ENCODE measurements at regions not wholly inside any gene's neighbourhood (a gene's known extent, or its start where the extent isn't known, plus 50 kb on each side); places are given as distances from the start of the nearest gene placed in this dataset.

DNA sequence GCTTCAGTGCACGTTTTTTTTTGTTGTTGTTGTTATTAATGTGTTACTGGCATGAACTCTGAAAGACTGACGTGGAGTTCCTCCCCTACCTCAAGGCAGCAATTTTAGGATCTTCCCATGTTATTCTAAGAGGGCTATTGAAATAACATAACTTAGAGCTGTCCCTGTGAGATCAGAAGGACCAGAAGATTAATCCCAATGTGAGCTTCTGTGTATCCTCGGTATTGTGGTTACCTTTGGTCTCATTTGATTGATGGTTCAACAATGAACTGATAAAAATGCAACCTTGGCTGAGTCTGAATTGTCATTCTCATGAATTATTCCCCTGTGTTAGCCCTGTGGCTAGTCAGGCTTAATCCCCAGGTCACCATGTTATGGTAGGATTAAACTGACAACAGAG lies 394.1 kb downstream of the TRIB2 start:
- Mint-ChIP-seq H3K4me1 (ENCODE audit: unreplicated experiment) (peaks cover 23% of the 10 kb centered on the region), H3K27ac (ENCODE audit: unreplicated experiment) (no peak overlapping the region), H3K36me3 (ENCODE audit: low read depth, unreplicated experiment) (no peaks in the 10 kb centered on the region), H3K4me3 (ENCODE audit: unreplicated experiment) (no peak overlapping the region), H3K27me3 (ENCODE audit: unreplicated experiment) (no peaks in the 10 kb centered on the region), H3K9me3 (ENCODE audit: unreplicated experiment) (no peaks in the 10 kb centered on the region)
- DNase-seq (ENCODE audit: low spot score): no peak
- TF ChIP-seq CTCF (IDR thresholded peaks at IDR 0.05; ENCODE audit: unreplicated experiment): no peak

- H3K27ac Mint-ChIP-seq (ENCODE audit: unreplicated experiment): no peak overlapping the region
- H3K4me3 Mint-ChIP-seq (ENCODE audit: unreplicated experiment): no peak overlapping the region
- H3K9me3 Mint-ChIP-seq (ENCODE audit: unreplicated experiment): no peaks in the 10 kb centered on the region
- no peaks in the 10 kb centered on the region for H3K36me3 Mint-ChIP-seq (ENCODE audit: low read depth, unreplicated experiment)
- no peaks in the 10 kb centered on the region for H3K27me3 Mint-ChIP-seq (ENCODE audit: unreplicated experiment)
- peaks cover 25% of the 10 kb centered on the region for H3K4me1 Mint-ChIP-seq (ENCODE audit: unreplicated experiment)
- no peak for TF ChIP-seq CTCF (IDR thresholded peaks at IDR 0.05; ENCODE audit: unreplicated experiment)
- no peak for DNase-seq (ENCODE audit: low spot score)
These were observed 396.3 kb downstream of the TRIB2 start for GRCh38 chr2:13113002-13113401.

DNA sequence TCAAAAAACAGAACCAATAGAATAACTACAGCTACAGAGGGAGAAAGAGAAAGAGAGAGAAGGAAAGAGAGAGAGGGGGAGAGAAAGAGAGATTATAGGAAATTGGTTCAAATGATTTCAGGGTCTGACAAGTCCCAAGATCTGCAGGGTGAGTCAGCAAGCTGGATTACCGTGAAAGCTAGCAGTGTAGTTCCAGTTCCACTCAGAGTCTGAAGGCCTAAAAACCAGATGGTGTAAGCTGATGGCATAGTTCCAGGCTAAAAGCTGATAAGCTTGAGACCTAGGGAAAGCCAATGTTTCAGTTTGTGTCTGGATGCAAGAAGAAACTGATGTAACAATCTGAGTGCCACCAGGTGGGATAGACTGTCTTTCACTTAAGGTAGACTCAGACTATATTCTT lies 397.7 kb downstream of the TRIB2 start:
- H3K4me1 Mint-ChIP-seq (ENCODE audit: unreplicated experiment): peaks cover 25% of the 10 kb centered on the region
- DNase-seq (ENCODE audit: low spot score): no peak
- H3K27me3 Mint-ChIP-seq (ENCODE audit: unreplicated experiment): no peaks in the 10 kb centered on the region
- no peaks in the 10 kb centered on the region for H3K36me3 Mint-ChIP-seq (ENCODE audit: low read depth, unreplicated experiment)
- peak overlapping the region; percentile 64 for H3K27ac Mint-ChIP-seq (ENCODE audit: unreplicated experiment)
- no peak overlapping the region for H3K4me3 Mint-ChIP-seq (ENCODE audit: unreplicated experiment)
- no peak for TF ChIP-seq CTCF (IDR thresholded peaks at IDR 0.05; ENCODE audit: unreplicated experiment)
- no peaks in the 10 kb centered on the region for H3K9me3 Mint-ChIP-seq (ENCODE audit: unreplicated experiment)

GRCh38 chr2:13115643-13116042 lies 398.9 kb downstream of the TRIB2 start:
- no peak for DNase-seq (ENCODE audit: low spot score)
- no peaks in the 10 kb centered on the region for H3K27me3 Mint-ChIP-seq (ENCODE audit: unreplicated experiment)
- H3K4me1 Mint-ChIP-seq (ENCODE audit: unreplicated experiment): peaks cover 25% of the 10 kb centered on the region
- H3K4me3 Mint-ChIP-seq (ENCODE audit: unreplicated experiment): no peak overlapping the region
- H3K27ac Mint-ChIP-seq (ENCODE audit: unreplicated experiment): no peak overlapping the region
- no peaks in the 10 kb centered on the region for H3K36me3 Mint-ChIP-seq (ENCODE audit: low read depth, unreplicated experiment)
- H3K9me3 Mint-ChIP-seq (ENCODE audit: unreplicated experiment): no peaks in the 10 kb centered on the region
- no peak for TF ChIP-seq CTCF (IDR thresholded peaks at IDR 0.05; ENCODE audit: unreplicated experiment)

DNA sequence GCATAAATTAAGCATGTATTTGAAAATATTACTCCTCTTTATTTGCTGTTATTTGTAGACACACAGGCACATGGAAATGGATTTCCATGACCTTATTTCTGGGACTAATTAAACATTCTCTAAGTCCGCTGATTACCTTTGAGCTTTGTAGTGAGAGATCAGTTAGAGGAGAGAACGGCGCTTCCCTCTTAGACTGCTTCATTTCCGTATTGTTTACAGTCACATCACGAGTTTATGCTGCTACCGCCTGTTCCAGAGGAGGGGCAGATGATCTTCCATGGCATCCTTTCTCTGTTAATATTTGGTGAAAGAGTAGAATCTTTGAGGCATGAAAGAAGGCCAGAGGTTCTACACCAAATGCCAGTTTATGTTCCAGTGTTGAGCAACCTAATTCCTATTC lies 404.4 kb downstream of the TRIB2 start:
- Mint-ChIP-seq H3K27me3 (ENCODE audit: unreplicated experiment) (no peaks in the 10 kb centered on the region), H3K4me3 (ENCODE audit: unreplicated experiment) (no peak overlapping the region), H3K9me3 (ENCODE audit: unreplicated experiment) (no peaks in the 10 kb centered on the region), H3K4me1 (ENCODE audit: unreplicated experiment) (no peaks in the 10 kb centered on the region), H3K27ac (ENCODE audit: unreplicated experiment) (no peak overlapping the region), H3K36me3 (ENCODE audit: low read depth, unreplicated experiment) (no peaks in the 10 kb centered on the region)
- no peak for DNase-seq (ENCODE audit: low spot score)
- TF ChIP-seq CTCF (IDR thresholded peaks at IDR 0.05; ENCODE audit: unreplicated experiment): no peak
